ENCODE measurements at regions not wholly inside any gene's neighbourhood (a gene's known extent, or its start where the extent isn't known, plus 50 kb on each side); places are given as distances from the start of the nearest gene placed in this dataset.

GRCh38 chr3:181549266-181549665 lies 162.5 kb upstream of the SOX2 start:
- POLR2A ChIA-PET = no interaction called here
- ATAC-seq (no peak), DNase-seq (no peak)
- H3K36me3 Mint-ChIP-seq (ENCODE audit: low read depth) = no peaks in the 10 kb centered on the region
- H3K27ac Mint-ChIP-seq = no peak overlapping the region
- no peaks in the 10 kb centered on the region for H3K27me3 Mint-ChIP-seq
- CTCF ChIA-PET = no interaction called here
- TF ChIP-seq, protein P1, sequence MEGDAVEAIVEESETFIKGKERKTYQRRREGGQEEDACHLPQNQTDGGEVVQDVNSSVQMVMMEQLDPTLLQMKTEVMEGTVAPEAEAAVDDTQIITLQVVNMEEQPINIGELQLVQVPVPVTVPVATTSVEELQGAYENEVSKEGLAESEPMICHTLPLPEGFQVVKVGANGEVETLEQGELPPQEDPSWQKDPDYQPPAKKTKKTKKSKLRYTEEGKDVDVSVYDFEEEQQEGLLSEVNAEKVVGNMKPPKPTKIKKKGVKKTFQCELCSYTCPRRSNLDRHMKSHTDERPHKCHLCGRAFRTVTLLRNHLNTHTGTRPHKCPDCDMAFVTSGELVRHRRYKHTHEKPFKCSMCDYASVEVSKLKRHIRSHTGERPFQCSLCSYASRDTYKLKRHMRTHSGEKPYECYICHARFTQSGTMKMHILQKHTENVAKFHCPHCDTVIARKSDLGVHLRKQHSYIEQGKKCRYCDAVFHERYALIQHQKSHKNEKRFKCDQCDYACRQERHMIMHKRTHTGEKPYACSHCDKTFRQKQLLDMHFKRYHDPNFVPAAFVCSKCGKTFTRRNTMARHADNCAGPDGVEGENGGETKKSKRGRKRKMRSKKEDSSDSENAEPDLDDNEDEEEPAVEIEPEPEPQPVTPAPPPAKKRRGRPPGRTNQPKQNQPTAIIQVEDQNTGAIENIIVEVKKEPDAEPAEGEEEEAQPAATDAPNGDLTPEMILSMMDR (IDR thresholded peaks at IDR 0.05) = no peak
- intact Hi-C loops (cut with micrococcal nuclease) = no loop called here
- no peaks in the 10 kb centered on the region for H3K4me1 Mint-ChIP-seq (ENCODE audit: low read depth)
- no peak overlapping the region for H3K4me3 Mint-ChIP-seq
- H3K9me3 Mint-ChIP-seq = peaks cover 10% of the 10 kb centered on the region

DNA sequence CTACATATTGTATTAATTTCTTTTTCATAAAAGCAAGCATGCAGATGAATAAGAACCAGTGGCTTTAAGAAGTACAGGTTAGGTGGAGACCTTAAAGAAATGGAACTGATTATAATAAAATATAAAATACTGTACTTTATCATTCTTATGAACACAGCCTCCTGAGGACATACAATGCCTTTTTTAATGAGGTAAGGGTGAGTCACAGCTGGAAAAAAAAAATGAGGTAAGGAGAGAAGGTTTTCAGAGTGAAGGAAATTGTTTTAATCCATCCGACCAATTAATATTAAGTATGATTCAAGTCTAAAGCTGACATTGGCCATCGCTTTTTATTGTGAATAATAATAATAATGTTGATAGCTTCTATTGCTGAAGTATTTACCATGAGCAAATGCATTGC lies 170.3 kb upstream of the SOX2 start:
- Mint-ChIP-seq H3K27ac (no peak overlapping the region), H3K9me3 (peaks cover 6% of the 10 kb centered on the region), H3K4me3 (no peak overlapping the region), H3K27me3 (no peaks in the 10 kb centered on the region), H3K4me1 (ENCODE audit: low read depth) (no peaks in the 10 kb centered on the region), H3K36me3 (ENCODE audit: low read depth) (no peaks in the 10 kb centered on the region)
- TF ChIP-seq, protein P1 (IDR thresholded peaks at IDR 0.05) = no peak
- POLR2A ChIA-PET = no interaction called here
- DNase-seq (no peak), ATAC-seq (no peak)
- CTCF ChIA-PET = no interaction called here
- intact Hi-C loops (cut with micrococcal nuclease) = no loop called here

DNA sequence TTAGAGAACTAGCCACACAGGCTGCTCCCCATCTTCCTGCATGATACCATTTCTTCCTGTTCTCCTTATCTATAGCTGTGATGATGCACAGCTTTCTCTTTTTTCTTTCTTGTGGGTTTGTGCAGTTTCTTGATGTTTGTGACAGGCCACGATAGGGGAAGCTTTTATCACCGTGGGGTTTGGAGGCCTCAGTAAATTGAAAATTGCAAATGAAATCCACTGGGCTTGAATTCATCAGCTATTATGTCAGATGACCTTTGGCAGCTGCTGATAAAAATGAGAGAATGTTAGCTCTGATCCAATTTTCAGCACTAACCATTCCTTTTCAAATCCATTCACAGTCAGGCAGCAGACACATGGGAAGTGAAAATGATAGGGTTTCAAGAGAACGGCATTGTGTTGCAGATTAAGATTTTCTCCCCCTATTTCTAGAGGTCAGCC lies 176.9 kb upstream of the SOX2 start:
- ChIA-PET CTCF (interaction anchor here (0.7 kb wide), 1 partner anchor 16 kb away, joined by 3 read pairs; no protein-coding TSS in a partner anchor), POLR2A (no interaction called here)
- TF ChIP-seq, protein P1 (IDR thresholded peaks at IDR 0.05) = no peak
- Mint-ChIP-seq H3K27ac (no peak overlapping the region), H3K36me3 (ENCODE audit: low read depth) (no peaks in the 10 kb centered on the region), H3K27me3 (no peaks in the 10 kb centered on the region), H3K4me1 (ENCODE audit: low read depth) (no peaks in the 10 kb centered on the region), H3K9me3 (peaks cover 6% of the 10 kb centered on the region), H3K4me3 (no peak overlapping the region)
- intact Hi-C loops (cut with micrococcal nuclease) = no loop called here
- no peak for ATAC-seq
- DNase-seq = no peak

DNA sequence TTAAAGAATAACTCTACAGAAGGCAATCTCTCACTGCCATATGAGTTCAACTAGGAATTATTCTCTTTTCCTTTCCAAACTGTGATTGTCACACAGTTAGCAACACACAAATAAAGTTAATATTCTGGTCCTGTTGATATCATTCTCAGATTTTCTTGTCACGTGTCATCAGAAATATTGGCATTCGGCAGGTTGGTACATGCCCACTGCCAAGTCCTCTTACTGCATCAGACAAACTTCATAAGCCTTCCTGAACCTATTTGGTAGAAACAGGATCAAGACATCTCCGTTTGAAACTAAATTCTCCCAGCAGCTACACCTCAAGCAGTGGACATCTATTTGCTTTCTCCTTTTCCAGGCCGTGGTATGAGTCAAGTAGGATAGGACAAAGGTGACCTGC lies 177.9 kb upstream of the SOX2 start:
- TF ChIP-seq, protein P1 (IDR thresholded peaks at IDR 0.05) = no peak
- no peaks in the 10 kb centered on the region for H3K4me1 Mint-ChIP-seq (ENCODE audit: low read depth)
- DNase-seq (no peak), ATAC-seq (no peak)
- intact Hi-C loops (cut with micrococcal nuclease) = no loop called here
- no peak overlapping the region for H3K4me3 Mint-ChIP-seq
- H3K27ac Mint-ChIP-seq = no peak overlapping the region
- no peaks in the 10 kb centered on the region for H3K27me3 Mint-ChIP-seq
- no peaks in the 10 kb centered on the region for H3K36me3 Mint-ChIP-seq (ENCODE audit: low read depth)
- POLR2A ChIA-PET = no interaction called here
- peaks cover 5% of the 10 kb centered on the region for H3K9me3 Mint-ChIP-seq
- CTCF ChIA-PET = no interaction called here

- H3K4me1 Mint-ChIP-seq (ENCODE audit: low read depth) = no peaks in the 10 kb centered on the region
- H3K27me3 Mint-ChIP-seq = no peaks in the 10 kb centered on the region
- H3K27ac Mint-ChIP-seq = no peak overlapping the region
- TF ChIP-seq, protein P1 (IDR thresholded peaks at IDR 0.05) = no peak
- no peak for ATAC-seq
- ChIA-PET CTCF (no interaction called here), POLR2A (no interaction called here)
- peaks cover 15% of the 10 kb centered on the region for H3K9me3 Mint-ChIP-seq
- intact Hi-C loops (cut with micrococcal nuclease) = no loop called here
- DNase-seq = no peak
- H3K4me3 Mint-ChIP-seq = no peak overlapping the region
- H3K36me3 Mint-ChIP-seq (ENCODE audit: low read depth) = no peaks in the 10 kb centered on the region
These were observed 181.1 kb upstream of the SOX2 start for GRCh38 chr3:181530584-181530983.

Measured in activated CD8-positive, alpha-beta T cell treated with anti-CD3 and anti-CD28 coated beads for 36 hours (primary cell).